ENCODE measurements at regions not wholly inside any gene's neighbourhood (a gene's known extent, or its start where the extent isn't known, plus 50 kb on each side); places are given as distances from the start of the nearest gene placed in this dataset.

DNA sequence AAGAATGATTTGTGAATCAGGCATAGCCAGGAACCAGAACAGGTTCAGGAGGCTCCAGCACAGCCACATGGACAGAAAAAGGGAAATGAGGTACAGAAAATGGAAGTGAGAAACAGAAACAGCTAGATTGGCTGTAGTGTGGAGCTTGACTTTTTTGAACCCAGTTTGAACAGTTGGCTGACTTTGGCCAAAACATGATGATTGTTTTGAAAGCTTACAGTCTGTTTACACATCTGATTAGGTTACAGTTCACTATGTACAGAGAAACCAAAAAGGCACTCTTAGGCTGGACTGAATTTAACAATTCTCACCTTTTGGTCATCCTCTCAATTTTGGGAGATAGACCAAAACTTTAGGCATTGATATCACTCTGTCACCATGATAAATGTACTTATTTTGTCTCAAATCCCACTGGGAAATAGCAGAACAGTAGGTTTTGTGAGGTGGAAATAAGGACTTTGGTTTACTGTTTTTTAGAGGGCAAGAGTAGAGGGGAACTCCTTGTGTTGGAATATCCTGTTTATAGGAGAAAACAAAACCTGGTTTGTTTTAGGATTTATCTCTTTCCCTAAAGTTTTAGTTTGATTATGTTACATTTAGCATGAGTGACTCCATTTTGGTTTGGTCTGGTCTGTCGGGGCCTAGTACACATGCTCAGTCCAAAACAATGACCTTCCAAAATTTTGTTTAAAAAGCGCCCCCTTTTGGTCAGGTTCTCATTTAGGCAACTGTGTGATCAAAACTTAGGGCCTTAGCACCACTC lies 123.1 kb downstream of the OLIG3 start:
- Histone ChIP-seq H3K36me3 (no peaks in the 10 kb centered on the region), H3K4me1 (no peaks in the 10 kb centered on the region), H3K9me3 (no peaks in the 10 kb centered on the region), H3K27ac (no peak overlapping the region), H3K27me3 (no peaks in the 10 kb centered on the region), H3K4me3 (no peak overlapping the region)
- WGBS, 4 donors, result 68 to 75% (median 71%) methylated on average over 2 of the region's 2 CpGs
- TF ChIP-seq, protein P1, sequence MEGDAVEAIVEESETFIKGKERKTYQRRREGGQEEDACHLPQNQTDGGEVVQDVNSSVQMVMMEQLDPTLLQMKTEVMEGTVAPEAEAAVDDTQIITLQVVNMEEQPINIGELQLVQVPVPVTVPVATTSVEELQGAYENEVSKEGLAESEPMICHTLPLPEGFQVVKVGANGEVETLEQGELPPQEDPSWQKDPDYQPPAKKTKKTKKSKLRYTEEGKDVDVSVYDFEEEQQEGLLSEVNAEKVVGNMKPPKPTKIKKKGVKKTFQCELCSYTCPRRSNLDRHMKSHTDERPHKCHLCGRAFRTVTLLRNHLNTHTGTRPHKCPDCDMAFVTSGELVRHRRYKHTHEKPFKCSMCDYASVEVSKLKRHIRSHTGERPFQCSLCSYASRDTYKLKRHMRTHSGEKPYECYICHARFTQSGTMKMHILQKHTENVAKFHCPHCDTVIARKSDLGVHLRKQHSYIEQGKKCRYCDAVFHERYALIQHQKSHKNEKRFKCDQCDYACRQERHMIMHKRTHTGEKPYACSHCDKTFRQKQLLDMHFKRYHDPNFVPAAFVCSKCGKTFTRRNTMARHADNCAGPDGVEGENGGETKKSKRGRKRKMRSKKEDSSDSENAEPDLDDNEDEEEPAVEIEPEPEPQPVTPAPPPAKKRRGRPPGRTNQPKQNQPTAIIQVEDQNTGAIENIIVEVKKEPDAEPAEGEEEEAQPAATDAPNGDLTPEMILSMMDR (IDR thresholded peaks at IDR 0.05), result no peak
- TF ChIP-seq POLR2A (IDR thresholded peaks at IDR 0.05), result no peak
- intact Hi-C loops (cut with DNase I), result no loop called here
- no peak for DNase-seq
- ATAC-seq, result no peak

DNA sequence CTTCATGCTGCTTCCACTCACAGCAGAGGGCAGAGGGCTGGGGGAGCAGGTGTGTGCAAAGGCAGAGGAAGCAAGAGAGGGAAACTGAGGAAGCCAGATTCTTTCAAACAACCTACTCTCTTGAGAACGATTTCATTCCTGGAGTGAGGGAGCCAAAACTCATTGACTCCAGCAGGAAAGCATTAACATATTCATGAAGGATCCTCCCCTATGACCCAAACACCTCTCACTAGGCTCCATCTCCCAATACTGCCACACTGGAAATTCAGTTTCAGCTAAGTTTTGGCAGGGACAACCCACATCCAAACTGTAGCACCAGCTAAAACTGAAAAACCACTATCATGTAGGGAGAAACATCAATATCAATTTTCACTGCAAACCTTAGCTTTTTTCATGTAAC lies 125.1 kb downstream of the OLIG3 start:
- Histone ChIP-seq H3K4me3 (no peak overlapping the region), H3K4me1 (no peaks in the 10 kb centered on the region), H3K27me3 (no peaks in the 10 kb centered on the region), H3K27ac (no peak overlapping the region), H3K9me3 (no peaks in the 10 kb centered on the region), H3K36me3 (no peaks in the 10 kb centered on the region)
- DNase-seq (no peak), ATAC-seq (no peak)
- TF ChIP-seq POLR2A (IDR thresholded peaks at IDR 0.05), result no peak
- TF ChIP-seq, protein P1 (IDR thresholded peaks at IDR 0.05), result no peak
- WGBS, 4 donors, result 34 to 50% (median 39%) methylated on average over 1 of the region's 1 CpG
- intact Hi-C loops (cut with DNase I), result loop anchor here in 1 of 10 donors (2.0 kb wide), 1 partner anchor 66 kb away; no protein-coding TSS in a partner anchor

DNA sequence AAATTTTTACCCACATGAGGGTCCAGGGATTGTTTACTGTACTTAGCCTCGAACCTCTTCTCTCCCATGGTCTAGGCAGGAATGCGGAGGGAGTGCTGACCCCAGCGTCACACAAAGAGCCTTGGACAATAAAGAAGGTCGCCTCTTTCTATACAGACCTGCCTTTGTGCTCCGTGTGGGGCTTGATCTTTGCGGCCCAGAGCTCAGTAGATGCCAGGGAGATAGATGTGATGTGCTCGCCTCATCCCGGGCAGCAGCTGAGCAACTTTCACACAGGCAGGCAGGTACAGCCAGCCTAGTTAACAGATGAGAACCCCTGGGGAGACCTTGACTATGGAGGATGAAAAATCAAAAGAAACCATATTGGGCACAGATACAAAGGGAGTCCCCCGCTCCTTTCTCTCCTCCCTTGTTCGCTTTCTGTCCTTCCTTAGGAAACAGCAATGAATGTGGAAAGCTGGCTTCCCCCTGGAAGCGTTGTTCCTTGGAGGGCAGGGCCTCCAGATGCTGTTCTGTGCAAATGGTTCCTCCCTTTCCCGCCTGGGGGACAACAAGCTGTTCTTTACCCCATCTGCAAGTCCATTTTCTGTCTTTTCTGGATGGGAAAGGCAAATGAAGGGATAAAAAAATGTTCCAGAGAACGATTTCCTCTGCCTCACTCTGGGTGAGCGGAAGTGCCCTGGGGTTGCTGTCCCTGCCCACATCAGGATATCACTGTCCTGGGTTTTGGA lies 128.3 kb downstream of the OLIG3 start:
- intact Hi-C loops (cut with DNase I), result no loop called here
- WGBS, 4 donors, result 79 to 83% (median 81%) methylated on average over 14 of the region's 14 CpGs
- no peak for DNase-seq

DNA sequence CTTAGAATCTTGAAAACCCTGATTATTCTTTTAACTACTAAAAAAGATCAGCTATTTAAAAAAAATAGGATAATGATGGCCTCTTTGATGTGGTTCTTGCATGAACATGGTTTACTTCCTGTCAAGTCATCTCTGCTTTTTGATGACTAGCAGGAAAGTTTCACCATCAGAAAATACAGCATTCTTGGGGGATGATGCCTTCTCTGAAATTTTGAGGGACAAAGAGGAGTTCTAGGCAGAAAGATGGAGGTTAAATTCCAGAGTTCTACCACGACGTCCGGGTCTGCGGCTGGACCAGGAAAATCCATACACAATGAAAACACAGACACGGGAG lies 130.4 kb downstream of the OLIG3 start:
- 88 to 94% (median 94%) methylated on average over 5 of the region's 5 CpGs for WGBS, 4 donors
- no peak for TF ChIP-seq POLR2A (IDR thresholded peaks at IDR 0.05)
- TF ChIP-seq, protein P1 (IDR thresholded peaks at IDR 0.05), result no peak
- H3K9me3 ChIP-seq, result no peaks in the 10 kb centered on the region
- intact Hi-C loops (cut with DNase I), result no loop called here
- H3K27me3 ChIP-seq, result no peaks in the 10 kb centered on the region
- H3K4me1 ChIP-seq, result no peaks in the 10 kb centered on the region
- no peak overlapping the region for H3K4me3 ChIP-seq
- H3K27ac ChIP-seq, result no peak overlapping the region
- H3K36me3 ChIP-seq, result no peaks in the 10 kb centered on the region
- no peak for ATAC-seq
- no peak for DNase-seq

More for the DNA sequence above, 128.3 kb downstream of the OLIG3 start:
- H3K27ac ChIP-seq, result no peak overlapping the region
- TF ChIP-seq, protein P1 (IDR thresholded peaks at IDR 0.05), result no peak
- TF ChIP-seq POLR2A (IDR thresholded peaks at IDR 0.05), result no peak
- no peak for ATAC-seq
- no peaks in the 10 kb centered on the region for H3K36me3 ChIP-seq
- H3K9me3 ChIP-seq, result no peaks in the 10 kb centered on the region
- no peaks in the 10 kb centered on the region for H3K27me3 ChIP-seq
- no peaks in the 10 kb centered on the region for H3K4me1 ChIP-seq
- H3K4me3 ChIP-seq, result no peak overlapping the region
